ENCODE measurements at regions not wholly inside any gene's neighbourhood (a gene's known extent, or its start where the extent isn't known, plus 50 kb on each side); places are given as distances from the start of the nearest gene placed in this dataset.
"Not testable (repeated sequence)": the region's sequence is repeated elsewhere in the genome, so short reads cannot be mapped to it uniquely, and the experiment has no call there.

DNA sequence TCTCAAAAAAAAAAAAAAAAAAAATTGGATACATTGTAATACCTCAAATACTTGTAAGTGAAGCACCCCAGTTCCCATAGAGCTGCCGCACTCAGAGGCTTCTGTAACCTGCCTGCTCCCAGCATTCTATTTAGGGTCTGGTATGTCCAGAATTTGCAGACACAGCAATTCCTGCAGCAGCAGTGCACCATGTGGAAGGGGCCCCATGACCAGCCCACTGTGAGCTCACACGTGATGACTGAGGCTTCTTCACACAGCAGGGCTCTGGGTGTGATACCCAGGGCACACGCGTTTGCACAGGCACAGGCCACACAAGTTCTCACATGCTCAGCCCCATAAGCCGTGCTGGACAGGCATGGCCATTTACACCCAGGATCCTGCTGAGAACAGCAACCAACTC, 5481.5 kb upstream of the TPTE start:
- no CpG with 5 or more reads among the region's 5 CpGs for WGBS
- not testable (repeated sequence) for H3K27ac ChIP-seq (ENCODE audit: low read depth in 1 of 2, low read length in 1 of 2); H3K36me3 ChIP-seq (ENCODE audit: control insufficient read depth in 2 of 2, insufficient read depth in 2 of 2, low read length in 1 of 2); H3K27me3 ChIP-seq (ENCODE audit: control insufficient read depth in 2 of 2, insufficient read depth in 1 of 2, low read length in 1 of 2); H3K9me3 ChIP-seq (ENCODE audit: control insufficient read depth in 2 of 2, insufficient read depth in 1 of 2, low read length in 1 of 2); H3K4me1 ChIP-seq (ENCODE audit: control insufficient read depth in 2 of 2, insufficient read depth in 2 of 2, low read length in 2 of 2); H3K4me3 ChIP-seq (ENCODE audit: low read length in 2 of 2); DNase-seq (ENCODE audit: low read depth in 6 of 9, low spot score in 9 of 9)

DNA sequence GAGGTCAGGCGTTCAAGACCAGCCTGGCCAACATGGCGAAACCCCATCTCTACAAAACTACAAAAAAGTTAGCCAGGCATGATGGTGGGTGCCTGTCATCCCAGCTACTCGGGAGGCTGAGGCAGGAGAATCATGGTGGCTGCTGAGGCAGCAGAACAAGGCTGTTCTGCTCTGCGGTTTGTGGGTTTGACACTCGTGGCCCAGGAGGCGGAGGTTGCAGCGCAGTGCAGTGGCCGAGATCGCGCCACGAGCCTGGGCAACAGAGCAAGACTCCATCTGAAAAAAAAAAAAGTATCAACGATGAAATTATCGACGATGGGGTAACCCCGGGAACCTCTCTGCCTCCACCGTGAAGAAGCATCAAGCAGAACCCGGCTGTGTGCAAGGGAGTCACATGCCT, 5478.8 kb upstream of the TPTE start:
- H3K27ac ChIP-seq (ENCODE audit: low read depth in 1 of 2, low read length in 1 of 2); DNase-seq (ENCODE audit: low read depth in 6 of 9, low spot score in 9 of 9); H3K27me3 ChIP-seq (ENCODE audit: control insufficient read depth in 2 of 2, insufficient read depth in 1 of 2, low read length in 1 of 2); H3K4me1 ChIP-seq (ENCODE audit: control insufficient read depth in 2 of 2, insufficient read depth in 2 of 2, low read length in 2 of 2); H3K36me3 ChIP-seq (ENCODE audit: control insufficient read depth in 2 of 2, insufficient read depth in 2 of 2, low read length in 1 of 2); H3K9me3 ChIP-seq (ENCODE audit: control insufficient read depth in 2 of 2, insufficient read depth in 1 of 2, low read length in 1 of 2); H3K4me3 ChIP-seq (ENCODE audit: low read length in 2 of 2): not testable (repeated sequence)
- WGBS, result no CpG with 5 or more reads among the region's 17 CpGs

DNA sequence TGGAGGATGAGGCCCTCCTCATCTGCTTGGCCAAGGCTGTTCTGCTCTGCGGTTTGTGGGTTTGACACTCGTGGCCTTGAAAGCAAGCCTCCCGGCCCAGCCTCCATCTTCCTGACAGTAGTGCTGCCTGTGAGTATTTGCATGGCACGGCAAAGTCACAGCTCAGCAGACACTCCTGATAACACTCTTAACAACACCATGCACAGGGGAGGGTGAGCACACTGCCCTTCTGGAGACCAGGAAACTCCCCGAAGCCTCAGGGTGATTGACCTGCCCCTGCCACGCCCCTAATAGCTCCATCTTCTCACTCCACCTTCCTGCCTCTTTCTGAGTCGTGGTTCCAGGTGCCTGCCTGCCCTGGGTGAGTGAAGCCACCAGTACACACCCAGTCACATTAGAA, 5476.6 kb upstream of the TPTE start:
- not testable (repeated sequence) for H3K36me3 ChIP-seq (ENCODE audit: control insufficient read depth in 2 of 2, insufficient read depth in 2 of 2, low read length in 1 of 2); H3K27me3 ChIP-seq (ENCODE audit: control insufficient read depth in 2 of 2, insufficient read depth in 1 of 2, low read length in 1 of 2); H3K9me3 ChIP-seq (ENCODE audit: control insufficient read depth in 2 of 2, insufficient read depth in 1 of 2, low read length in 1 of 2); H3K4me3 ChIP-seq (ENCODE audit: low read length in 2 of 2); H3K27ac ChIP-seq (ENCODE audit: low read depth in 1 of 2, low read length in 1 of 2); DNase-seq (ENCODE audit: low read depth in 6 of 9, low spot score in 9 of 9); H3K4me1 ChIP-seq (ENCODE audit: control insufficient read depth in 2 of 2, insufficient read depth in 2 of 2, low read length in 2 of 2)
- WGBS, result no CpG with 5 or more reads among the region's 7 CpGs

DNA sequence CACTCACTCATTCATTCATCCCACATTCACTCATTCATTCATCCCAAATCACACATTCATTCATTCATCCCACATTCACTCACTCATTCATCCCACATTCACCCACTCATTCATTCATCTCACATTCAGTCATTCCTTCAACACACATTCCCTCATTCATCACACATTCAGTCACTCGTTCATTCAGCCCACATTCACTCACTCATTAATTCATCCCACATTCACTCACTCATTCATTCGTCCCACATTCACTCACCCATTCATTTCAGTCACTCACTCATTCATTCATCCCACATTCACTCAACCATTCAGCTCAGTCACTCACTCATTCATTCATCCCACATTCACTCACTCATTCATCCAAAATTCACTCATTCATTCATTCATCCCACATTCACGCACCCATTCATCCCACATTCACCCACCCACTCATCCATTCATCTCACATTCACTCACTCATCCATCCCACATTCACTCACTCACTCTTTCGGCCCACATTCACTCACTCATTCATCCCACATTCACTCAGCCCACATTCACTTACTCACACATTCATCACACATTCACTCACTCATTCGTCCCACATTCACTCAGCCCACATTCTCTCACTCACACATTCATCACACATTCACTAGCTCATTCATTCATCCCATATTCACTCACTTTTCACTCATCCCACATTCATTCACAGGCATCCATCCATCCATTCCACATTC, 5469.9 kb upstream of the TPTE start:
- H3K27me3 ChIP-seq (ENCODE audit: control insufficient read depth in 2 of 2, insufficient read depth in 1 of 2, low read length in 1 of 2); H3K36me3 ChIP-seq (ENCODE audit: control insufficient read depth in 2 of 2, insufficient read depth in 2 of 2, low read length in 1 of 2); H3K4me3 ChIP-seq (ENCODE audit: low read length in 2 of 2); H3K4me1 ChIP-seq (ENCODE audit: control insufficient read depth in 2 of 2, insufficient read depth in 2 of 2, low read length in 2 of 2); H3K9me3 ChIP-seq (ENCODE audit: control insufficient read depth in 2 of 2, insufficient read depth in 1 of 2, low read length in 1 of 2); H3K27ac ChIP-seq (ENCODE audit: low read depth in 1 of 2, low read length in 1 of 2); DNase-seq (ENCODE audit: low read depth in 6 of 9, low spot score in 9 of 9): not testable (repeated sequence)
- 100% methylated on average over 3 of the region's 5 CpGs for WGBS

DNA sequence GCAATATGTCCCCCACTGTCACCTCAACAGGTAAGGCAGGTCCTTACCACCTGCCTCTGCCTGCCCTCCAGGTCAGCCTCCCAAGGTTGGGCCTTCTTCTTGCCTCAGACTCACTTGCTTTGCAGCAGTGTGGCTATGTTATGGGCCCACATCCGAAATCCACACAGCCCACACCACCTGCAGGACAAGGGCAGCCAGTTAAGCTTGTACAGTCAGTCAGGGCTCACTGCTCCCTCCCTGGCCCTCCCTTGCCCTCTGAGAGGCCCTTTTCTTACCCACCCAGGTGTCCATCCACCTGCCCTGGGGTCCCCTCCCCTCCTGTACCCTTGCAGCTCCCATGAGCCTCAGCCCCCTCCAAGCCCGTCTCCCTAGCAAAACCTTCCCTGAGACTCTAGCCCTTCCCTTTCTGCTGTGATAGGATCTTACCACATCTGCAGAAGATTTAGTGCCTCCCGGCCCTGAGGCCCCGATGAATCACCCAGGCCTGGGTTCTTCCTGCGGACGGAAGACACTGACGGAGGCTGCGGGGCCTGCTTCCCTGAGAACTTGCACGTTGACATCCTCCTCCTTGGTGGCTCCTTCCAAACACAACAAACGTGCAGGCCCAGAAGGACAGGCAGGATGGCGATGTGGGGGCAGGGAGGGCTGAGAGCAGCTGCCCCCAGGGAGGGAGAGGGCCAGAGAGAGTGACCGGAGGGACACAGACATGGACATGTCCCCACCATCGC, 5466.2 kb upstream of the TPTE start:
- H3K36me3 ChIP-seq (ENCODE audit: control insufficient read depth in 2 of 2, insufficient read depth in 2 of 2, low read length in 1 of 2); H3K9me3 ChIP-seq (ENCODE audit: control insufficient read depth in 2 of 2, insufficient read depth in 1 of 2, low read length in 1 of 2); H3K4me3 ChIP-seq (ENCODE audit: low read length in 2 of 2); H3K4me1 ChIP-seq (ENCODE audit: control insufficient read depth in 2 of 2, insufficient read depth in 2 of 2, low read length in 2 of 2); H3K27me3 ChIP-seq (ENCODE audit: control insufficient read depth in 2 of 2, insufficient read depth in 1 of 2, low read length in 1 of 2); H3K27ac ChIP-seq (ENCODE audit: low read depth in 1 of 2, low read length in 1 of 2); DNase-seq (ENCODE audit: low read depth in 6 of 9, low spot score in 9 of 9): not testable (repeated sequence)
- WGBS, result 35% methylated on average over 8 of the region's 13 CpGs

DNA sequence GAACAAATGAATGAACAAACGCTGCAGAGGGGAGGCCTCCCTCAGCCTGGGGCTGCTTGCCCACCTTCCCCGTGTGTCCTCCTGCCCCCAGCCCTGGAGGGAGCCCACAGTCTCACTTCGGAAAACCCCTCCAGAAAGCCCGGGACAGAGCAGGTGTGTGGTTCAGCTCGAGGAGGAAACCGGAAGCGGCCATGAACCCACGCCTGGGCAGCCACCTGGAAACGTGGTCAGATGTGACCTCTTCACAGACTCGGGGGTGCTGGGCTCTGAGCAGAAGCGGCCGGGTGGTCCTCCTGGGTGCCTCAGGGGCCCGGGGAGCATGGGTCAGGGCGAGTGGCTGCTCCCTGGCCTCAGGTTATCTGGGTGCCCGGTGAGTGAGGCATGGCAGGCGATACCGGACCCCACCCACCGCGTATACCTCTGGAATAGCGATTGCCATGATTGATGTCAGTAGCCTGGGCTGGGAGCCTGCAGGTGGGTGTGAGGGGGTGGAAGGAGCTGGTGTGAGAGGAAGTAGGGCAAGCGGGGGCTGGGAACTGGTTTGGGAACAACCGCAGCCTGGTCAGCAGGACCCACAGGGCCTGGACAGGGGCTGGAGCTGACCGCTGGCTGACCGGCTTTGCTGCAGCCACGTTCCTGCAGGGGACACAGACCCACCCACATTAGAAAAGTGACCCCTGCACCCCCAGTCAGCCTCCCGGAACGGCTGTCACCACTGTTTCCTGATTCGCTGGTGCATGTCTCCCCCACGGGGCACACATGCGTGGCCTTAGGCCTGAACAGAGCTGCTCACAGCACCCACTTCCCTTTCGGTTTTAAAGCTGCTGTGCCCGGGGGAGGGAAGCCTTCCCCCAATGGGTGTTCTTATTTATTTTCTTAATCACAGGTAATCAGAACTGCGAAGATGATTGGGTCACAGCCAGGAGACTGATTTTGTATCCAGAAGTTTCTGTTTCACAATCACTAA, 5465.1 kb upstream of the TPTE start:
- WGBS, result no CpG with 5 or more reads among the region's 33 CpGs
- H3K4me1 ChIP-seq (ENCODE audit: control insufficient read depth in 2 of 2, insufficient read depth in 2 of 2, low read length in 2 of 2); H3K36me3 ChIP-seq (ENCODE audit: control insufficient read depth in 2 of 2, insufficient read depth in 2 of 2, low read length in 1 of 2); H3K4me3 ChIP-seq (ENCODE audit: low read length in 2 of 2); DNase-seq (ENCODE audit: low read depth in 6 of 9, low spot score in 9 of 9); H3K27me3 ChIP-seq (ENCODE audit: control insufficient read depth in 2 of 2, insufficient read depth in 1 of 2, low read length in 1 of 2); H3K9me3 ChIP-seq (ENCODE audit: control insufficient read depth in 2 of 2, insufficient read depth in 1 of 2, low read length in 1 of 2); H3K27ac ChIP-seq (ENCODE audit: low read depth in 1 of 2, low read length in 1 of 2): not testable (repeated sequence)

DNA sequence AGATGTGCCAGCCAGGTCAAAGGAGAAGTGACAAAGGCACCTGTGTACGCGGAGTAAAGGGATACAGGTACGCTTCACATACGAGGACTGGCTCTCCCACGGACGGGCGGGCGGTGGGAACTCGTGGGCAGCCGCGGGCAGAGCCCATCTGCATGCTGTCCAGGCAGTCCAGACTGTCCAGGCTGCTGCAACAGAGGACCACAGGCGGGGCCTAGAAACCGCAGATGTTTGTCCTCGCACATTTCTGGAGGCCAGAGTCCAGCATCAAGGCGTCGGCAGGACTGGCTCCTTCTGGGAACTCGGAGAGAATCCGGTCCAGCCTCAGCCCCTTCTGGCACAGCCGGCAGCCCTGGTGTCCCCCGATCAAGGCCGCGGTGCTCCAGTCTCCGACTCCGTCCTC, 5464.3 kb upstream of the TPTE start:
- H3K36me3 ChIP-seq (ENCODE audit: control insufficient read depth in 2 of 2, insufficient read depth in 2 of 2, low read length in 1 of 2); DNase-seq (ENCODE audit: low read depth in 6 of 9, low spot score in 9 of 9); H3K4me3 ChIP-seq (ENCODE audit: low read length in 2 of 2); H3K9me3 ChIP-seq (ENCODE audit: control insufficient read depth in 2 of 2, insufficient read depth in 1 of 2, low read length in 1 of 2); H3K27me3 ChIP-seq (ENCODE audit: control insufficient read depth in 2 of 2, insufficient read depth in 1 of 2, low read length in 1 of 2); H3K4me1 ChIP-seq (ENCODE audit: control insufficient read depth in 2 of 2, insufficient read depth in 2 of 2, low read length in 2 of 2); H3K27ac ChIP-seq (ENCODE audit: low read depth in 1 of 2, low read length in 1 of 2): not testable (repeated sequence)
- WGBS, result no CpG with 5 or more reads among the region's 24 CpGs

DNA sequence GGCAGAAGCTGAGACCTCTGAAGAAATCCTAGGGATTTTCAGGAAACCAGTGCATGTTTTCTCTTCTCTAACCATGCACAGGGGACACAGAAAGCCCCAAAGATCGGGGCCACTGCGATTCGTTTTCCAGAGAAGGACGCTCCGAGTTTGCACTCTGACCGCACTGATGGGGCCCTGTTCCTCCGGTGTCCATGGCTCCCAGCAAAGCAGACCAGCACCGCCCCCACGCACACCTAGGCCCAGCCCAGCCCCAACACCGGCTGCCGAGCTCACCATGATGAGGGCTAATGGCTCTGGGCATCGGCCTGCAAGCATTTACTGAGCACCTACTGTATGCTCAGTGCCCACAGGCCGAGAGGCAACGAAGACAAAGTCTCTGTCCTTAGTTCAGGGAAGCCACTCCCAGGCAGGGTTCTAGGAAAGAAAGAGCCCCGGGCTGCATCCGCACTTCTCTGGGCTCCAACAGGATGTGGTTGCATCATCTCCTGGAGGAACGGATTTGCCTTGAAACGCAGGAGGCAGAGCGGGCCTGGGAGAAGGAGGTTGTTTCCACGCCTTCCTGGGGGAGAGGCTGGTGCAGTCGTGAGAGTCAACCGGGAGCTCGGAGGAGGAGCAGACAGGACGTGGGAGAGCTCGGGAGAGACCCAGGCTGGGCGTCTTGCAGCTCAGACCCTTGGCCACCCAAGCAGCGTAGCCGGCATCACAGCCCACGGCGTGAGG, 5460.9 kb upstream of the TPTE start:
- H3K4me1 ChIP-seq (ENCODE audit: control insufficient read depth in 2 of 2, insufficient read depth in 2 of 2, low read length in 2 of 2); H3K27me3 ChIP-seq (ENCODE audit: control insufficient read depth in 2 of 2, insufficient read depth in 1 of 2, low read length in 1 of 2); H3K36me3 ChIP-seq (ENCODE audit: control insufficient read depth in 2 of 2, insufficient read depth in 2 of 2, low read length in 1 of 2); H3K4me3 ChIP-seq (ENCODE audit: low read length in 2 of 2); H3K27ac ChIP-seq (ENCODE audit: low read depth in 1 of 2, low read length in 1 of 2); DNase-seq (ENCODE audit: low read depth in 6 of 9, low spot score in 9 of 9); H3K9me3 ChIP-seq (ENCODE audit: control insufficient read depth in 2 of 2, insufficient read depth in 1 of 2, low read length in 1 of 2): not testable (repeated sequence)
- no CpG with 5 or more reads among the region's 30 CpGs for WGBS
